H1 (cell line): ENCODE measurements at regions not wholly inside any gene's neighbourhood (a gene's known extent, or its start where the extent isn't known, plus 50 kb on each side); places are given as distances from the start of the nearest gene placed in this dataset.

ENCODE experiments used
- CTCF ChIA-PET: fragments of 300-600 bp; sonication (Branson Sonifier 250); formaldehyde crosslinking; loops from one replicate; lab custom pipeline; 2021; ENCODE audit not compliant: partially characterized antibody; lab: Charles Lee
- POLR2A ChIA-PET: fragments of 300-600 bp; sonication (Branson Sonifier 250); formaldehyde crosslinking; loops from one replicate; lab custom pipeline; 2021; ENCODE audit warnings: inconsistent platforms; ENCODE audit not compliant: partially characterized antibody; lab: Charles Lee
- DNase-seq, 2 experiments: peaks; one replicate each; pipeline versions ENCODE4 v3.0.0 to v3.0.0-alpha.2; 2010 to 2022; ENCODE audit warnings: low spot score in 2 of 2, low read depth in 1 of 2, mixed read lengths in 1 of 2
- FAIRE-seq: peaks from 2 replicates; lab custom pipeline; 2011; peaks lifted over from hg19 to GRCh38; lab: Jason Lieb, UNC
- H2AFZ ChIP-seq: 2 replicates; pipeline ENCODE4 v1.8.1; 2012; ENCODE audit warnings: low read length, inconsistent platforms
- H2AK5ac ChIP-seq: 2 replicates; pipeline ENCODE4 v1.6.1; 2013; ENCODE audit warnings: low read depth, low read length
- H2BK120ac ChIP-seq: replicated peaks from 2 replicates; pipeline ENCODE3; 2013; ENCODE audit warnings: low read depth, low read length, inconsistent platforms
- H2BK12ac ChIP-seq: 2 replicates; pipeline ENCODE4 v1.6.1; 2013; ENCODE audit warnings: low read depth, low read length
- H2BK15ac ChIP-seq: 2 replicates; pipeline ENCODE4 v1.6.1; 2013; ENCODE audit warnings: low read length
- H2BK20ac ChIP-seq: 2 replicates; pipeline ENCODE4 v1.6.1; 2013; ENCODE audit warnings: low read length
- H2BK5ac ChIP-seq: 2 replicates; pipeline ENCODE4 v1.6.1; 2013; ENCODE audit warnings: low read depth, low read length
- H3K14ac ChIP-seq: 2 replicates; pipeline ENCODE4 v1.6.1; 2013; ENCODE audit warnings: inconsistent platforms; ENCODE audit not compliant: insufficient read length
- H3K18ac ChIP-seq: 2 replicates; pipeline ENCODE4 v1.6.1; 2013; ENCODE audit warnings: low read length; ENCODE audit errors: extremely low read depth
- H3K23ac ChIP-seq: 2 replicates; pipeline ENCODE4 v1.6.1; 2013; ENCODE audit warnings: inconsistent platforms; ENCODE audit not compliant: insufficient read length
- H3K23me2 ChIP-seq: 2 replicates; pipeline ENCODE4 v1.6.1; 2013; ENCODE audit warnings: low read depth, low read length
- H3K27ac ChIP-seq: 2 replicates; pipeline ENCODE4 v1.6.1; 2011; ENCODE audit warnings: low read depth, low read length, inconsistent platforms
- H3K27me3 ChIP-seq, 4 experiments: replicated peaks in 1 of 4; 1 replicate in 1 of 4; 2 replicates in 3 of 4; pipeline versions ENCODE4 v1.6.1 to v1.8.1; 2011 to 2013; ENCODE audit warnings: low read length in 3 of 4, mild to moderate bottlenecking in 3 of 4, inconsistent platforms in 2 of 4, mixed read lengths in 2 of 4, moderate library complexity in 1 of 4; ENCODE audit not compliant: control insufficient read depth in 3 of 4, insufficient read depth in 3 of 4; ENCODE audit errors: extremely low read depth in 1 of 4
- H3K36me3 ChIP-seq, 4 experiments: 2 replicates each; pipeline versions ENCODE4 v1.6.1 to v1.8.1; 2011 to 2013; ENCODE audit warnings: mild to moderate bottlenecking in 4 of 4, low read length in 3 of 4, moderate library complexity in 2 of 4, control low read depth in 1 of 4, inconsistent platforms in 1 of 4; ENCODE audit not compliant: insufficient read depth in 4 of 4, control insufficient read depth in 2 of 4
- H3K4ac ChIP-seq: replicated peaks from 2 replicates; pipeline ENCODE3; 2013; ENCODE audit warnings: low read length, low read depth, mixed read lengths, inconsistent platforms; ENCODE audit not compliant: insufficient read length
- H3K4me1 ChIP-seq, 4 experiments: replicated peaks in 1 of 4; 1 replicate in 1 of 4; 2 replicates in 3 of 4; pipeline versions ENCODE4 v1.6.1 to v1.8.1; 2011 to 2013; ENCODE audit warnings: low read length in 3 of 4, inconsistent platforms in 2 of 4, mixed read lengths in 1 of 4; ENCODE audit not compliant: insufficient read depth in 4 of 4, control insufficient read depth in 3 of 4
- H3K4me2 ChIP-seq, 2 experiments: 2 replicates each; pipeline versions ENCODE4 v1.6.1 to v1.8.1; 2011 to 2013; ENCODE audit warnings: low read depth in 2 of 2, low read length in 2 of 2, control low read depth in 1 of 2, inconsistent platforms in 1 of 2, mild to moderate bottlenecking in 1 of 2; ENCODE audit not compliant: insufficient read depth in 1 of 2
- H3K4me3 ChIP-seq, 4 experiments: fragments of 200-600, 300-600 bp in 1 of 4; sonication (generic), shearing (Covaris generic), sonication (Bioruptor Twin) in 1 of 4; 2 replicates each; pipeline versions ENCODE4 v1.5.1 to v1.8.1; 2011 to 2016; ENCODE audit warnings: low read length in 4 of 4, low read depth in 3 of 4, control low read depth in 2 of 4, inconsistent platforms in 2 of 4, mild to moderate bottlenecking in 2 of 4, mixed read lengths in 1 of 4, moderate library complexity in 1 of 4; ENCODE audit not compliant: insufficient read depth in 2 of 4; ENCODE audit errors: extremely low read depth in 1 of 4
- H3K56ac ChIP-seq: replicated peaks from 2 replicates; pipeline ENCODE3; 2013; ENCODE audit warnings: low read depth, mild to moderate bottlenecking, mixed read lengths, low read length, inconsistent platforms; ENCODE audit not compliant: insufficient read length
- H3K79me1 ChIP-seq: 2 replicates; pipeline ENCODE4 v1.6.1; 2013; ENCODE audit warnings: low read depth, low read length, control low read depth
- H3K79me2 ChIP-seq, 2 experiments: 2 replicates each; pipeline versions ENCODE4 v1.6.1 to v1.8.1; 2012 to 2013; ENCODE audit warnings: low read length in 2 of 2, mild to moderate bottlenecking in 2 of 2, inconsistent platforms in 1 of 2; ENCODE audit not compliant: insufficient read depth in 2 of 2, control insufficient read depth in 1 of 2
- H3K9ac ChIP-seq, 4 experiments: replicated peaks in 1 of 4; 1 replicate in 1 of 4; 2 replicates in 3 of 4; pipeline versions ENCODE4 v1.6.1 to v1.8.1; 2011 to 2013; ENCODE audit warnings: low read depth in 3 of 4, low read length in 3 of 4, control low read depth in 2 of 4, mild to moderate bottlenecking in 2 of 4, moderate library complexity in 2 of 4, inconsistent platforms in 1 of 4; ENCODE audit errors: extremely low read depth in 1 of 4
- H3K9me3 ChIP-seq, 2 experiments: 2 replicates each; pipeline versions ENCODE4 v1.6.1 to v1.8.1; 2012 to 2013; ENCODE audit warnings: mild to moderate bottlenecking in 2 of 2, moderate library complexity in 2 of 2, control low read depth in 1 of 2, inconsistent platforms in 1 of 2, low read depth in 1 of 2, low read length in 1 of 2, mixed read lengths in 1 of 2; ENCODE audit not compliant: insufficient read depth in 2 of 2
- H4K20me1 ChIP-seq, 2 experiments: replicated peaks in 1 of 2; 2 replicates each; pipeline versions ENCODE3 to v1.8.1; 2011 to 2013; ENCODE audit warnings: inconsistent platforms in 2 of 2, low read length in 2 of 2, mild to moderate bottlenecking in 1 of 2; ENCODE audit not compliant: insufficient read depth in 2 of 2, control insufficient read depth in 1 of 2
- H4K5ac ChIP-seq: 2 replicates; pipeline ENCODE4 v1.6.1; 2013; ENCODE audit warnings: low read length, low read depth, mixed read lengths, inconsistent platforms; ENCODE audit not compliant: insufficient read length
- H4K8ac ChIP-seq: 2 replicates; pipeline ENCODE4 v1.8.0; 2013; ENCODE audit warnings: mild to moderate bottlenecking, moderate library complexity, low read length, inconsistent platforms; ENCODE audit not compliant: insufficient read depth; ENCODE audit errors: extremely low read depth
- H4K91ac ChIP-seq: replicated peaks from 2 replicates; pipeline ENCODE3; 2013; ENCODE audit warnings: low read length, mixed read lengths, inconsistent platforms; ENCODE audit not compliant: insufficient read length
- ATF3 ChIP-seq: IDR thresholded peaks from 2 replicates; pipeline ENCODE4 v1.6.1; 2011; ENCODE audit warnings: low read depth, mild to moderate bottlenecking, low read length; ENCODE audit not compliant: insufficient read depth
- BCL11A ChIP-seq, 2 experiments: IDR thresholded peaks; one replicate each; pipeline ENCODE4 v1.6.1; 2011; ENCODE audit warnings: low read depth in 2 of 2, low read length in 2 of 2, mild to moderate bottlenecking in 2 of 2
- CBX5 ChIP-seq: fragments of 300-800, 300-1000 bp; sonication (generic); IDR thresholded peaks from 2 replicates; pipeline ENCODE4 v1.7.1; 2016; ENCODE audit warnings: antibody characterized with exemption, low read length, low read depth
- PHF8 ChIP-seq: fragments of 200-600 bp; sonication (generic); conservative IDR thresholded peaks from 2 replicates; pipeline ENCODE4 v1.7.1; 2012; ENCODE audit warnings: low read depth, mild to moderate bottlenecking, inconsistent platforms, low read length, moderate library complexity
- SP1 ChIP-seq: IDR thresholded peaks from 2 replicates; pipeline ENCODE4 v1.6.1; 2011; ENCODE audit warnings: low read depth, low read length
- SP4 ChIP-seq: IDR thresholded peaks from 2 replicates; pipeline ENCODE4 v1.6.1; 2012; ENCODE audit warnings: low read length, inconsistent platforms
- WGBS, 2 experiments: shearing (Covaris generic) in 1 of 2; methylation state at CpG; one replicate each; pipeline versions ENCODE4 v1.1.6 to v1.1.7; 2013 to 2015; ENCODE audit warnings: low lambda C conversion rate in 2 of 2, mixed read lengths in 2 of 2, inconsistent platforms in 1 of 2, low coverage in 1 of 2, missing lambda C conversion rate in 1 of 2; ENCODE audit not compliant: insufficient replicate concordance in 2 of 2, insufficient coverage in 1 of 2, insufficient read length in 1 of 2; ENCODE audit errors: extremely low coverage in 1 of 2, missing lambda C conversion rate in 1 of 2; 5-methylcytosine and 5-hydroxymethylcytosine counted together

DNA sequence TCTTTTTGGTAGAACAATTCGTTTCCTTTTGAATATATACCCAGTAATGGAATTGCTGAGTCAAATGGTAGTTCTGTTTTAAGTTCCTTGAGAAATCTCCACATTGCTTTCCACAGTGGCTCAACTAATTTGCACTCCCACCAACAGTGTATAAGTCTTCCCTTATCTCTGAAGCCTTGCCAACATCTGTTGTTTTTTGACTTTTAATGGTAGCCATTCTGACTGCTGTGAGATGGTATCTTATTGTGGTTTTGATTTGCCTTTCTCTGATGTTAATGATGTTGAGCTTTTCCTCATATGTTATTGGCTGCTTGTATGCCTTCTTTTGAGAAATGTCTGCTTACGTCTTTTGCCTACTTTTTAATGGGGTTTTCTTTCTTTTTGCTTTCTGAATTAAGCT, 270.6 kb upstream of the MEIS2 start:
- Histone ChIP-seq H3K18ac (no peak overlapping the region), H3K36me3 (no peaks in the 10 kb centered on the region), H3K56ac (no peak overlapping the region), H3K4me2 (no peak overlapping the region), H3K27ac (no peak overlapping the region), H3K9ac (no peak overlapping the region), H3K79me1 (no peaks in the 10 kb centered on the region), H2AK5ac (no peak overlapping the region), H3K23me2 (no peaks in the 10 kb centered on the region; the same call in 1 of the 2 replicates), H3K79me2 (no peaks in the 10 kb centered on the region), H2BK5ac (no peak overlapping the region), H3K4me1 (no peaks in the 10 kb centered on the region), H3K4ac (no peak overlapping the region), H3K27me3 (no peaks in the 10 kb centered on the region), H3K14ac (no peak overlapping the region), H2BK20ac (no peak overlapping the region), H2AFZ (no peak overlapping the region), H3K4me3 (no peak overlapping the region), H4K8ac (no peak overlapping the region), H2BK120ac (no peak overlapping the region), H3K9me3 (no peaks in the 10 kb centered on the region), H4K20me1 (no peaks in the 10 kb centered on the region), H2BK15ac (no peak overlapping the region), H4K91ac (no peak overlapping the region), H2BK12ac (no peak overlapping the region), H3K23ac (no peak overlapping the region), H4K5ac (no peak overlapping the region)
- POLR2A ChIA-PET = no interaction called here
- no peak for TF ChIP-seq PHF8
- TF ChIP-seq BCL11A (IDR thresholded peaks at IDR 0.05; ENCODE audit: low read depth in 2 of 2, low read length in 2 of 2) = no peak
- no peak for TF ChIP-seq ATF3
- TF ChIP-seq SP1 = no peak
- TF ChIP-seq CBX5 = no peak
- TF ChIP-seq SP4 = no peak
- no peak for FAIRE-seq
- DNase-seq = no peak
- WGBS, 2 experiments = 84% methylated on average over 2 of the region's 2 CpGs; no CpG with 5 or more reads in 1 of the 2 experiments
- CTCF ChIA-PET = no interaction called here
